Brain microvascular endothelial cell (primary cell): ENCODE measurements at regions not wholly inside any gene's neighbourhood (a gene's known extent, or its start where the extent isn't known, plus 50 kb on each side); places are given as distances from the start of the nearest gene placed in this dataset.
"Not testable (repeated sequence)": the region's sequence is repeated elsewhere in the genome, so short reads cannot be mapped to it uniquely, and the experiment has no call there.

Experiments
- DNase-seq: peaks from one replicate; pipeline ENCODE4 v3.0.0-alpha.2; 2020
- H3K27ac ChIP-seq: fragments of 250-450 bp; sonication (Bioruptor Pico); 2 replicates; pipeline ENCODE4 v1.5.1; 2020; ENCODE audit warnings: mild to moderate bottlenecking, moderate library complexity
- H3K27me3 ChIP-seq: fragments of 250-450 bp; sonication (Bioruptor Pico); replicated peaks from 2 replicates; pipeline ENCODE4 v1.5.1; 2020; ENCODE audit warnings: mild to moderate bottlenecking
- H3K36me3 ChIP-seq: fragments of 250-450 bp; sonication (Bioruptor Pico); replicated peaks from 2 replicates; pipeline ENCODE4 v1.5.1; 2020; ENCODE audit warnings: mild to moderate bottlenecking
- H3K4me3 ChIP-seq: 2 replicates; pipeline ENCODE4 v1.5.1; 2011; ENCODE audit warnings: low read depth, mild to moderate bottlenecking, control low read depth, low read length, moderate library complexity
- in situ Hi-C: cut with HindIII; loops from 2 replicates; pipeline ENCODE4 v1.10.0; 2017; ENCODE audit warnings: low sequenced_read_pairs, low pct_ligation_motif_present
- TF ChIP-seq, protein P1 (sequence below): IDR thresholded peaks from 2 replicates; pipeline ENCODE4 v1.5.1; 2011; ENCODE audit warnings: low read depth, mild to moderate bottlenecking, moderate library complexity, low read length, control low read depth, inconsistent platforms; ENCODE audit errors: missing control alignments

DNA sequence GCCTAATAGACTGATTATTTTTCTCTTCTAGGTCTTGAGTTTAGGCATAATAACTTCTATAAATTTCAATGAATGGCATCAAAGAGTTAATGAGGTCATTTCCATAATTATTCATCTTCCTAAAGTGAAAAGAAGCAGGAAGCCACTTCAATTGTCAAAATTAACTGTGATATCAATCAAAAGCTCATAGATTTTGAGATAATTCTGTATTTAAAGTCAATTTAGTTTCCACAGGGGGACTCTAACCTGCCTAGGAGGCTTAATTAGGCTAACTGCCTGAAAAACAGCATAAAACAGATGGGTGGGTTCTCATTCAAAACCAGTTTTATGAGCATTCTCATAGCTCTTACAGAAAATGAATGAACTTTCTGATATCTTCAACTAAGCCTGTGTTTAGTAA is 177.8 kb downstream of the OTOL1 start:
- TF ChIP-seq, protein P1, sequence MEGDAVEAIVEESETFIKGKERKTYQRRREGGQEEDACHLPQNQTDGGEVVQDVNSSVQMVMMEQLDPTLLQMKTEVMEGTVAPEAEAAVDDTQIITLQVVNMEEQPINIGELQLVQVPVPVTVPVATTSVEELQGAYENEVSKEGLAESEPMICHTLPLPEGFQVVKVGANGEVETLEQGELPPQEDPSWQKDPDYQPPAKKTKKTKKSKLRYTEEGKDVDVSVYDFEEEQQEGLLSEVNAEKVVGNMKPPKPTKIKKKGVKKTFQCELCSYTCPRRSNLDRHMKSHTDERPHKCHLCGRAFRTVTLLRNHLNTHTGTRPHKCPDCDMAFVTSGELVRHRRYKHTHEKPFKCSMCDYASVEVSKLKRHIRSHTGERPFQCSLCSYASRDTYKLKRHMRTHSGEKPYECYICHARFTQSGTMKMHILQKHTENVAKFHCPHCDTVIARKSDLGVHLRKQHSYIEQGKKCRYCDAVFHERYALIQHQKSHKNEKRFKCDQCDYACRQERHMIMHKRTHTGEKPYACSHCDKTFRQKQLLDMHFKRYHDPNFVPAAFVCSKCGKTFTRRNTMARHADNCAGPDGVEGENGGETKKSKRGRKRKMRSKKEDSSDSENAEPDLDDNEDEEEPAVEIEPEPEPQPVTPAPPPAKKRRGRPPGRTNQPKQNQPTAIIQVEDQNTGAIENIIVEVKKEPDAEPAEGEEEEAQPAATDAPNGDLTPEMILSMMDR = no peak
- in situ Hi-C loops = no loop called here

DNA sequence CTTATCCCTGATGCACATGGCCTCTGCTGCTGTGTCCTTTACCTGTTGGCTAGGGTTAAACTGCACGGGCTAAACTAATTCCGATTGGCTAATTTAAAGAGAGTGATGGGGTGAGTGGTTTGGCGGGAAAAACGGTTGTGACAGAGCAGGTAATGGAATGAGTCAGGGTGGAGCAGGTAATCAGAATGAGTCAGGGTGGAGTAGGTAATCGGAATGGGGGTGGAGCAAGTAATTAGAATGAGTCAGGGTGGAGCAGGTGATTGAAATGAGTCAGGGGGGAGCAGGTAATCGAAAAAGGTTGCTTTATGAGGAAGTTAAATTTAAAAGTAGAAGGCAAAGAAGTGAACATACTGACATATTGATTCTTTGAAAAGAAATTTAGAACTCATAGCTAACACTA is 185.2 kb downstream of the OTOL1 start:
- in situ Hi-C loops, H3K27ac ChIP-seq, H3K27me3 ChIP-seq, H3K36me3 ChIP-seq, H3K4me3 ChIP-seq, DNase-seq: not testable (repeated sequence)

More for the DNA sequence above, 177.8 kb downstream of the OTOL1 start:
- H3K27ac ChIP-seq = no peak overlapping the region
- no peaks in the 10 kb centered on the region for H3K36me3 ChIP-seq
- no peak for DNase-seq
- no peak overlapping the region for H3K4me3 ChIP-seq
- no peaks in the 10 kb centered on the region for H3K27me3 ChIP-seq

DNA sequence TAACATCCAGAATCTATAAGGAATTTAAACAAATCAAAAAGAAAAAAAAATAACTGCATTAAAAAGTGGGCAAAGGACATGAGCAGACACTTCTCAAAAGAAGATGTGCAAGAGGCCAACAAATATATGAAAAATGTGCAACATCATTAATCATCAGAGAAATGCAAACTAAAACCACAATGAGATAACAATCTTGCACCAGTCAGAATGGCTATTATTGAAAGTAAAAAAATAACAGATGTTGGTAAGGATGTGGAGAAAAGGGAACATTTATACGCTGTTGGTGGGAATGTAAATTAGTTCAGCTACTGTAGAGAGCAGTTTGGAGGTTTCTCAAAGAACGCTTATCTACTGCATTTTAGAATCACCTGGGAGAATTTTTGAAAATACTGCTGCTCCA is 186.1 kb downstream of the OTOL1 start:
- in situ Hi-C loops = no loop called here
- H3K4me3 ChIP-seq = no peak overlapping the region
- H3K36me3 ChIP-seq = no peaks in the 10 kb centered on the region
- no peak overlapping the region for H3K27ac ChIP-seq
- H3K27me3 ChIP-seq = no peaks in the 10 kb centered on the region
- no peak for DNase-seq
- TF ChIP-seq, protein P1 = no peak

DNA sequence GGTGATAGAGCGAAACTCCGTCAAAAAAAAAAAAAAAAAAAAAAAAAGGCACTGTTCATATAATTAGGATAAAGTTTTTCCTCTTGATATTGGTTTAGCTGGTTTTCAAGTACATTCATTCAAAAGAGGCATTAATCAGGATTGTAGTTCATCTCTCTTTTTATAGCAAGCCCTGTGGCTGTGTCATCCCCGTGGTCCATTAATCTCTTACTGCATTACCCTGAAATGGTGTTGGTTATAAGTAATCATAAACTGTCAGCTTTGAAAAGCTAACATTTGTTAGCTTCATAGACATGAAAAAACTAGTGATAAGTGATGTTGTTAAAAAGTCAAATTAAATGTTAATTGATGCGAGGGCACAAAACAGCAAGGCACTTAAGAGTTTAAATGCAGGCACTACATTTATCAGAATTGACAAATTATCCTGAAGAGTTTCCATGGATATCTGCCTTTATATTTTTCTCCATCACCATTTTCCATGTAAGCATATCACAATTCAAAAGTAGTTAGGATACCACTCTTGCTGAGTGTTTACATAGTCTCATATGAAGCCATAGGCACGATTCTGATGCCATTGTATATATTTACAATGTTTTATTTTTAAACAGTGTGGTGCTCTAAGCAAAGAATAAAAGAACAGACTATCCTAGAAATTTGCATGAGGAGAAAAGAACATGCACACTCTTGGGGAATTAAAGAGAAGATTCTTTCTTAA is 193.1 kb downstream of the OTOL1 start:
- Histone ChIP-seq H3K27me3 (no peaks in the 10 kb centered on the region), H3K27ac (no peak overlapping the region), H3K4me3 (no peak overlapping the region), H3K36me3 (no peaks in the 10 kb centered on the region)
- in situ Hi-C loops = no loop called here
- DNase-seq = no peak
- TF ChIP-seq, protein P1 = no peak

DNA sequence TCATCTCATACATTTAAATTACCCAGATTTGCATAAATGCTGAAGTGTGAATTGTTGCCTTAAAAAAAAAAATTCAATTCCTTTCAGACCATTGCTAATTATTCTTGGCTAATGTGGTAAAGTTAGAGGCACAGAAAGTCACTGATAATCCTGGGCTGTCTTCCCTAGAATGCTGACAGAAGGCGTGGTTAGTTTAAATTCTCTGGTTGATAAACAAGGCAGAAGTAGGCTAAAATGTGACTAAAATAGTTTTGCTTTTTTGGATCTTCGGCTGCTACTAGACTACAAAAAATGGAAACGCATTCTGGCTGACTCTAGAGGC is 193.7 kb downstream of the OTOL1 start:
- TF ChIP-seq, protein P1 = no peak
- no peak overlapping the region for H3K27ac ChIP-seq
- in situ Hi-C loops = no loop called here

DNA sequence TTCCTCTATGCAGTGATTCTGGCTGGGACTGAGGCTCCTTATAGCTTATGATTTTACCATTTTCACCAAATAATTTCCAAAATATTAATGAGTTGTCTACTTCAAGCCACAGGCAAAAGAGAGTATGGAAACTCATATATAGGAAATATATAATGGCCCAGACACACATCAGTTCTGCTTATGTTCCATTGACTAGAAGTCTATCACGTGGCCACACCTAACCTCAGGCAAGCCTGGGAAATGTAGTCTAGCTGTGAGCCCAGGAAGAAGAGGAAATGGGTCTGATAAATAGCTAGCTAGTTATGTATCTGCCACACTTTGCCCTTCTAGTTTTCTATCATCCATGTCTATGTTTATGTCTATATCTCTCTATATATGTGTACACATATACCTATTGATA is 195.1 kb downstream of the OTOL1 start:
- TF ChIP-seq, protein P1 = no peak
- Histone ChIP-seq H3K27me3 (no peaks in the 10 kb centered on the region), H3K27ac (no peak overlapping the region), H3K36me3 (no peaks in the 10 kb centered on the region), H3K4me3 (no peak overlapping the region)
- DNase-seq = no peak
- in situ Hi-C loops = no loop called here

More for the DNA sequence above, 193.7 kb downstream of the OTOL1 start:
- no peaks in the 10 kb centered on the region for H3K27me3 ChIP-seq
- DNase-seq = no peak
- H3K36me3 ChIP-seq = no peaks in the 10 kb centered on the region
- H3K4me3 ChIP-seq = no peak overlapping the region
